Activated T-helper 2 cell treated with anti-CD3 and anti-CD28 coated beads, Interferon-gamma antibody, Interleukin-2, Interleukin-4, amounts not matched to agents 10 μg/mL and 5 μg/mL and 100 μg/mL, durations not matched to agents 14 hours and 24 hours and 36 hours (primary cell): ENCODE measurements at regions not wholly inside any gene's neighbourhood (a gene's known extent, or its start where the extent isn't known, plus 50 kb on each side); places are given as distances from the start of the nearest gene placed in this dataset.

Experiments used
- DNase-seq: peaks from one replicate; pipeline ENCODE4 v3.0.0; 2021; ENCODE audit warnings: low spot score
- H3K27ac Mint-ChIP-seq: one replicate; pipeline ENCODE4 v1.8.0; 2021; ENCODE audit warnings: mixed read lengths
- H3K27me3 Mint-ChIP-seq: one replicate; pipeline ENCODE4 v1.8.0; 2021; ENCODE audit warnings: low read depth, mixed read lengths
- H3K36me3 Mint-ChIP-seq: one replicate; pipeline ENCODE4 v1.8.0; 2021; ENCODE audit warnings: low read depth, mixed read lengths
- H3K4me1 Mint-ChIP-seq: one replicate; pipeline ENCODE4 v1.8.0; 2021; ENCODE audit warnings: low read depth, mixed read lengths
- H3K4me3 Mint-ChIP-seq: one replicate; pipeline ENCODE4 v1.8.0; 2021; ENCODE audit warnings: low read depth, mild to moderate bottlenecking, moderate library complexity, mixed read lengths
- H3K9me3 Mint-ChIP-seq: one replicate; pipeline ENCODE4 v1.8.0; 2021; ENCODE audit warnings: mixed read lengths
- intact Hi-C: fragments of 100-400 bp; cut with micrococcal nuclease; formaldehyde crosslinking; loops from one replicate; pipeline ENCODE4 v1.15.1; 2023

GRCh38 chr19:29318581-29318980 is 105.6 kb upstream of the UQCRFS1 start:
- H3K4me3 Mint-ChIP-seq: no peak overlapping the region
- H3K4me1 Mint-ChIP-seq: no peaks in the 10 kb centered on the region
- H3K27ac Mint-ChIP-seq: no peak overlapping the region
- intact Hi-C loops: no loop called here
- H3K36me3 Mint-ChIP-seq: no peaks in the 10 kb centered on the region
- no peak for DNase-seq
- no peaks in the 10 kb centered on the region for H3K27me3 Mint-ChIP-seq
- H3K9me3 Mint-ChIP-seq: no peaks in the 10 kb centered on the region

- Mint-ChIP-seq H3K27me3 (no peaks in the 10 kb centered on the region), H3K9me3 (no peaks in the 10 kb centered on the region), H3K36me3 (no peaks in the 10 kb centered on the region), H3K27ac (no peak overlapping the region), H3K4me1 (no peaks in the 10 kb centered on the region), H3K4me3 (no peak overlapping the region)
- no peak for DNase-seq
- intact Hi-C loops: no loop called here
Observed at GRCh38 chr19:29320086-29320485, 107.1 kb upstream of the UQCRFS1 start.

GRCh38 chr19:29320618-29321017 is 107.7 kb upstream of the UQCRFS1 start:
- Mint-ChIP-seq H3K9me3 (no peaks in the 10 kb centered on the region), H3K4me3 (no peak overlapping the region), H3K27ac (no peak overlapping the region), H3K27me3 (no peaks in the 10 kb centered on the region), H3K4me1 (no peaks in the 10 kb centered on the region), H3K36me3 (no peaks in the 10 kb centered on the region)
- no peak for DNase-seq
- intact Hi-C loops: no loop called here

GRCh38 chr19:29321116-29321515 is 108.2 kb upstream of the UQCRFS1 start:
- H3K36me3 Mint-ChIP-seq: no peaks in the 10 kb centered on the region
- no peaks in the 10 kb centered on the region for H3K9me3 Mint-ChIP-seq
- intact Hi-C loops: no loop called here
- no peak overlapping the region for H3K4me3 Mint-ChIP-seq
- DNase-seq: no peak
- H3K27me3 Mint-ChIP-seq: no peaks in the 10 kb centered on the region
- no peak overlapping the region for H3K27ac Mint-ChIP-seq
- H3K4me1 Mint-ChIP-seq: no peaks in the 10 kb centered on the region

GRCh38 chr19:29323021-29323430 is 110.1 kb upstream of the UQCRFS1 start:
- Mint-ChIP-seq H3K4me1 (peaks cover 4% of the 10 kb centered on the region), H3K27ac (no peak overlapping the region), H3K36me3 (no peaks in the 10 kb centered on the region), H3K27me3 (no peaks in the 10 kb centered on the region), H3K9me3 (no peaks in the 10 kb centered on the region), H3K4me3 (no peak overlapping the region)
- DNase-seq: no peak
- intact Hi-C loops: no loop called here

- H3K9me3 Mint-ChIP-seq: no peaks in the 10 kb centered on the region
- no peaks in the 10 kb centered on the region for H3K36me3 Mint-ChIP-seq
- no peak overlapping the region for H3K4me3 Mint-ChIP-seq
- H3K27ac Mint-ChIP-seq: no peak overlapping the region
- H3K4me1 Mint-ChIP-seq: peaks cover 4% of the 10 kb centered on the region
- H3K27me3 Mint-ChIP-seq: no peaks in the 10 kb centered on the region
- DNase-seq: no peak
- intact Hi-C loops: no loop called here
Observed at GRCh38 chr19:29323440-29324290, 110.7 kb upstream of the UQCRFS1 start.

GRCh38 chr19:29324291-29324680 is 111.3 kb upstream of the UQCRFS1 start:
- peaks cover 4% of the 10 kb centered on the region for H3K4me1 Mint-ChIP-seq
- no peak overlapping the region for H3K4me3 Mint-ChIP-seq
- H3K9me3 Mint-ChIP-seq: no peaks in the 10 kb centered on the region
- H3K27me3 Mint-ChIP-seq: no peaks in the 10 kb centered on the region
- DNase-seq: no peak
- intact Hi-C loops: no loop called here
- no peak overlapping the region for H3K27ac Mint-ChIP-seq
- no peaks in the 10 kb centered on the region for H3K36me3 Mint-ChIP-seq

- Mint-ChIP-seq H3K4me3 (no peak overlapping the region), H3K9me3 (no peaks in the 10 kb centered on the region), H3K4me1 (peaks cover 4% of the 10 kb centered on the region), H3K27me3 (no peaks in the 10 kb centered on the region), H3K36me3 (no peaks in the 10 kb centered on the region), H3K27ac (no peak overlapping the region)
- intact Hi-C loops: no loop called here
- DNase-seq: no peak
Observed at GRCh38 chr19:29324717-29325116, 111.8 kb upstream of the UQCRFS1 start.

- no peak for DNase-seq
- H3K4me1 Mint-ChIP-seq: peaks cover 4% of the 10 kb centered on the region
- H3K27ac Mint-ChIP-seq: no peak overlapping the region
- H3K9me3 Mint-ChIP-seq: no peaks in the 10 kb centered on the region
- no peaks in the 10 kb centered on the region for H3K27me3 Mint-ChIP-seq
- intact Hi-C loops: no loop called here
- H3K4me3 Mint-ChIP-seq: no peak overlapping the region
- no peaks in the 10 kb centered on the region for H3K36me3 Mint-ChIP-seq
Observed at GRCh38 chr19:29325241-29325975, 112.5 kb upstream of the UQCRFS1 start.

GRCh38 chr19:29326351-29326750 is 113.4 kb upstream of the UQCRFS1 start:
- H3K9me3 Mint-ChIP-seq: no peaks in the 10 kb centered on the region

GRCh38 chr19:29326849-29327840 is 114.2 kb upstream of the UQCRFS1 start:
- intact Hi-C loops: no loop called here
- Mint-ChIP-seq H3K36me3 (no peaks in the 10 kb centered on the region), H3K27me3 (no peaks in the 10 kb centered on the region), H3K9me3 (no peaks in the 10 kb centered on the region), H3K27ac (no peak overlapping the region), H3K4me3 (no peak overlapping the region), H3K4me1 (peaks cover 4% of the 10 kb centered on the region)
- no peak for DNase-seq

More at GRCh38 chr19:29326351-29326750, 113.4 kb upstream of the UQCRFS1 start:
- Mint-ChIP-seq H3K4me3 (no peak overlapping the region), H3K36me3 (no peaks in the 10 kb centered on the region), H3K27me3 (no peaks in the 10 kb centered on the region), H3K27ac (no peak overlapping the region), H3K4me1 (peaks cover 4% of the 10 kb centered on the region)
- intact Hi-C loops: no loop called here
- DNase-seq: no peak

- intact Hi-C loops: no loop called here
- H3K36me3 Mint-ChIP-seq: no peaks in the 10 kb centered on the region
- no peak overlapping the region for H3K27ac Mint-ChIP-seq
- no peaks in the 10 kb centered on the region for H3K27me3 Mint-ChIP-seq
- no peak for DNase-seq
- H3K4me3 Mint-ChIP-seq: no peak overlapping the region
- peaks cover 4% of the 10 kb centered on the region for H3K4me1 Mint-ChIP-seq
- no peaks in the 10 kb centered on the region for H3K9me3 Mint-ChIP-seq
Observed at GRCh38 chr19:29328586-29328985, 115.6 kb upstream of the UQCRFS1 start.
